ENCODE measurements at regions not wholly inside any gene's neighbourhood (a gene's known extent, or its start where the extent isn't known, plus 50 kb on each side); places are given as distances from the start of the nearest gene placed in this dataset.

DNA sequence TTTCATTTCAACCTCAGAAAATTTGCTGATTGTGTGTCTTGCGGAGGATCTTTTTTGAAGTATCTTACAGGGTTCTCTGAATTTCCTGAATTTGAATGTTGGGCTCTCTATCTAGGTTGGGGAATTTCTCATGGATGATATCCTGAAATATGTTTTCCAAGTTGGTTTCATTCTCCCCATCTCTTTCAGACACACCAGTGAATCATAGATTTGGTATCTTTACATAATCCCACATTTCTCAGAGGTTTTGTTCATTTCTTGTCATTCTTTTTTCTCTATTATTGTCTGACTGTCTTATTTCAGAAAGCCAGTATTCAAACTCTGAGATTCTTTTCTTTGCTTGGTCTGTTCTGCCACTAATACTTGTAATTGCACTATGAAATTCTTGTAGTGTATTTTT, 456.9 kb downstream of the PRELID2 start:
- TF ChIP-seq, protein P1, sequence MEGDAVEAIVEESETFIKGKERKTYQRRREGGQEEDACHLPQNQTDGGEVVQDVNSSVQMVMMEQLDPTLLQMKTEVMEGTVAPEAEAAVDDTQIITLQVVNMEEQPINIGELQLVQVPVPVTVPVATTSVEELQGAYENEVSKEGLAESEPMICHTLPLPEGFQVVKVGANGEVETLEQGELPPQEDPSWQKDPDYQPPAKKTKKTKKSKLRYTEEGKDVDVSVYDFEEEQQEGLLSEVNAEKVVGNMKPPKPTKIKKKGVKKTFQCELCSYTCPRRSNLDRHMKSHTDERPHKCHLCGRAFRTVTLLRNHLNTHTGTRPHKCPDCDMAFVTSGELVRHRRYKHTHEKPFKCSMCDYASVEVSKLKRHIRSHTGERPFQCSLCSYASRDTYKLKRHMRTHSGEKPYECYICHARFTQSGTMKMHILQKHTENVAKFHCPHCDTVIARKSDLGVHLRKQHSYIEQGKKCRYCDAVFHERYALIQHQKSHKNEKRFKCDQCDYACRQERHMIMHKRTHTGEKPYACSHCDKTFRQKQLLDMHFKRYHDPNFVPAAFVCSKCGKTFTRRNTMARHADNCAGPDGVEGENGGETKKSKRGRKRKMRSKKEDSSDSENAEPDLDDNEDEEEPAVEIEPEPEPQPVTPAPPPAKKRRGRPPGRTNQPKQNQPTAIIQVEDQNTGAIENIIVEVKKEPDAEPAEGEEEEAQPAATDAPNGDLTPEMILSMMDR (IDR thresholded peaks at IDR 0.05; ENCODE audit: insufficient read depth, low read length): no peak
- no peak for TF ChIP-seq POLR2AphosphoS5 (IDR thresholded peaks at IDR 0.05; ENCODE audit: low read depth)
- no peak for TF ChIP-seq SPI1 (IDR thresholded peaks at IDR 0.05; ENCODE audit: borderline replicate concordance, low read depth)
- TF ChIP-seq, protein P2, sequence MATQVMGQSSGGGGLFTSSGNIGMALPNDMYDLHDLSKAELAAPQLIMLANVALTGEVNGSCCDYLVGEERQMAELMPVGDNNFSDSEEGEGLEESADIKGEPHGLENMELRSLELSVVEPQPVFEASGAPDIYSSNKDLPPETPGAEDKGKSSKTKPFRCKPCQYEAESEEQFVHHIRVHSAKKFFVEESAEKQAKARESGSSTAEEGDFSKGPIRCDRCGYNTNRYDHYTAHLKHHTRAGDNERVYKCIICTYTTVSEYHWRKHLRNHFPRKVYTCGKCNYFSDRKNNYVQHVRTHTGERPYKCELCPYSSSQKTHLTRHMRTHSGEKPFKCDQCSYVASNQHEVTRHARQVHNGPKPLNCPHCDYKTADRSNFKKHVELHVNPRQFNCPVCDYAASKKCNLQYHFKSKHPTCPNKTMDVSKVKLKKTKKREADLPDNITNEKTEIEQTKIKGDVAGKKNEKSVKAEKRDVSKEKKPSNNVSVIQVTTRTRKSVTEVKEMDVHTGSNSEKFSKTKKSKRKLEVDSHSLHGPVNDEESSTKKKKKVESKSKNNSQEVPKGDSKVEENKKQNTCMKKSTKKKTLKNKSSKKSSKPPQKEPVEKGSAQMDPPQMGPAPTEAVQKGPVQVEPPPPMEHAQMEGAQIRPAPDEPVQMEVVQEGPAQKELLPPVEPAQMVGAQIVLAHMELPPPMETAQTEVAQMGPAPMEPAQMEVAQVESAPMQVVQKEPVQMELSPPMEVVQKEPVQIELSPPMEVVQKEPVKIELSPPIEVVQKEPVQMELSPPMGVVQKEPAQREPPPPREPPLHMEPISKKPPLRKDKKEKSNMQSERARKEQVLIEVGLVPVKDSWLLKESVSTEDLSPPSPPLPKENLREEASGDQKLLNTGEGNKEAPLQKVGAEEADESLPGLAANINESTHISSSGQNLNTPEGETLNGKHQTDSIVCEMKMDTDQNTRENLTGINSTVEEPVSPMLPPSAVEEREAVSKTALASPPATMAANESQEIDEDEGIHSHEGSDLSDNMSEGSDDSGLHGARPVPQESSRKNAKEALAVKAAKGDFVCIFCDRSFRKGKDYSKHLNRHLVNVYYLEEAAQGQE (IDR thresholded peaks at IDR 0.05; ENCODE audit: insufficient replicate concordance, low read depth): no peak
